NCI-H345 treated with DMSO at 0.1 percent for 48 hours (cell line): ENCODE measurements at regions not wholly inside any gene's neighbourhood (a gene's known extent, or its start where the extent isn't known, plus 50 kb on each side); places are given as distances from the start of the nearest gene placed in this dataset.

ENCODE experiments used
- DNase-seq: peaks from one replicate; lab custom pipeline; 2025; ENCODE audit not compliant: unreplicated experiment; lab: John Stamatoyannopoulos, UW

- DNase-seq = no peak
These were observed 223.8 kb upstream of the CLINT1 start for GRCh38 chr5:158082696-158083287.

GRCh38 chr5:158080112-158080511, 221.2 kb upstream of the CLINT1 start:
- DNase-seq = no peak

GRCh38 chr5:158079097-158079496, 220.2 kb upstream of the CLINT1 start:
- DNase-seq = no peak

GRCh38 chr5:158074992-158075769, 216.2 kb upstream of the CLINT1 start:
- DNase-seq = peak; percentile 41

GRCh38 chr5:158074597-158074991, 215.6 kb upstream of the CLINT1 start:
- no peak for DNase-seq

GRCh38 chr5:158070859-158071258, 211.9 kb upstream of the CLINT1 start:
- no peak for DNase-seq

- no peak for DNase-seq
These were observed 210.9 kb upstream of the CLINT1 start for GRCh38 chr5:158069838-158070237.

- DNase-seq = no peak
These were observed 210.0 kb upstream of the CLINT1 start for GRCh38 chr5:158068964-158069363.

GRCh38 chr5:158066076-158066475, 207.1 kb upstream of the CLINT1 start:
- no peak for DNase-seq

- DNase-seq = no peak
These were observed 205.6 kb upstream of the CLINT1 start for GRCh38 chr5:158064334-158065123.

- no peak for DNase-seq
These were observed 204.1 kb upstream of the CLINT1 start for GRCh38 chr5:158063052-158063451.

- DNase-seq = no peak
These were observed 202.5 kb upstream of the CLINT1 start for GRCh38 chr5:158061451-158061850.

GRCh38 chr5:158060212-158060611, 201.3 kb upstream of the CLINT1 start:
- DNase-seq = no peak

- no peak for DNase-seq
These were observed 199.5 kb upstream of the CLINT1 start for GRCh38 chr5:158058208-158059120.

GRCh38 chr5:158056130-158056825, 197.3 kb upstream of the CLINT1 start:
- DNase-seq = no peak

- no peak for DNase-seq
These were observed 196.2 kb upstream of the CLINT1 start for GRCh38 chr5:158055111-158055501.

- DNase-seq = no peak
These were observed 195.5 kb upstream of the CLINT1 start for GRCh38 chr5:158054223-158055110.

GRCh38 chr5:158051036-158051435, 192.1 kb upstream of the CLINT1 start:
- DNase-seq = no peak

GRCh38 chr5:158050421-158050820, 191.5 kb upstream of the CLINT1 start:
- DNase-seq = no peak
